ENCODE measurements at regions not wholly inside any gene's neighbourhood (a gene's known extent, or its start where the extent isn't known, plus 50 kb on each side); places are given as distances from the start of the nearest gene placed in this dataset.

DNA sequence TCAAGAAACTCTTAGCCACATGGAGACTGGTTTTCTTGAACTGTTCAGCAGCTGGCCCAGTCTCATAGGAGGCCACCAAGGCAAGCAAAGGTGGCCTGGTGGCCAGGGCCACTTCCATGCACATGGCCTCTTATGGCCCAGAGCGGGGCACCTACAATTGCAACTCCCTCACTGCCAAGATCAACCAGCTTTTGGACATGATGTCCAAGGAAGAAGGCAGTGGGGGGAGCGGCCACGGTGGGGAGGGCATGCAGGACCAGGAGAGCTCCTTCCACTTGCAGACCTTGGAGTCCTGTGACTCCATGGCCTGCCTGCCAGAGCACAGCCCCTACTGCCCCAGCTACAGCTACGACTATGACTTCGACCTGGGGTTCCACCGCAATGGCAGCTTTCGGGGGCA, 398.9 kb upstream of the PTPRD start:
- no peak overlapping the region for H3K27ac ChIP-seq
- no peak for TF ChIP-seq ZFX (IDR thresholded peaks at IDR 0.05; ENCODE audit: borderline replicate concordance)
- TF ChIP-seq, protein P1, sequence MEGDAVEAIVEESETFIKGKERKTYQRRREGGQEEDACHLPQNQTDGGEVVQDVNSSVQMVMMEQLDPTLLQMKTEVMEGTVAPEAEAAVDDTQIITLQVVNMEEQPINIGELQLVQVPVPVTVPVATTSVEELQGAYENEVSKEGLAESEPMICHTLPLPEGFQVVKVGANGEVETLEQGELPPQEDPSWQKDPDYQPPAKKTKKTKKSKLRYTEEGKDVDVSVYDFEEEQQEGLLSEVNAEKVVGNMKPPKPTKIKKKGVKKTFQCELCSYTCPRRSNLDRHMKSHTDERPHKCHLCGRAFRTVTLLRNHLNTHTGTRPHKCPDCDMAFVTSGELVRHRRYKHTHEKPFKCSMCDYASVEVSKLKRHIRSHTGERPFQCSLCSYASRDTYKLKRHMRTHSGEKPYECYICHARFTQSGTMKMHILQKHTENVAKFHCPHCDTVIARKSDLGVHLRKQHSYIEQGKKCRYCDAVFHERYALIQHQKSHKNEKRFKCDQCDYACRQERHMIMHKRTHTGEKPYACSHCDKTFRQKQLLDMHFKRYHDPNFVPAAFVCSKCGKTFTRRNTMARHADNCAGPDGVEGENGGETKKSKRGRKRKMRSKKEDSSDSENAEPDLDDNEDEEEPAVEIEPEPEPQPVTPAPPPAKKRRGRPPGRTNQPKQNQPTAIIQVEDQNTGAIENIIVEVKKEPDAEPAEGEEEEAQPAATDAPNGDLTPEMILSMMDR (IDR thresholded peaks at IDR 0.05), result no peak

DNA sequence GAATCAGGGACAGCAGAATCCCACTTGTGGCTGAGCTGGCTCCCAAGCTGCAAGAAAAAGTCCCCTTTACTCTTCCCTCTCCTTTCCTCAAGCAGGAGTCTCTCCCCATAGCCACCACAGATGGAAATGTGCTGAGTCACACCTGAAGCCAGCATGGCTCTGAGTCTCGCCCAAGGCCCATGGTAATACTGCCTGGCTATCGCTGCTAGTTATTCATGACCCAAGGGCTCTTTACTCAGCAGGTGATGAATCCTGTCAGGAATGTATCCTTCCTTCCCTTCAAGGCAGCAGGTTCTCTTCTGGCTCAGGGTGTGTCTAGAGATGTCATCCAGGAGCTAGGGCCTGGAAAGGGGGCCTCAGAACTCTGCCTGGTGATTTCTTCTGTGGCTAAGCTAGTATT, 403.3 kb upstream of the PTPRD start:
- TF ChIP-seq ZFX (IDR thresholded peaks at IDR 0.05; ENCODE audit: borderline replicate concordance), result no peak
- TF ChIP-seq, protein P1 (IDR thresholded peaks at IDR 0.05), result no peak

DNA sequence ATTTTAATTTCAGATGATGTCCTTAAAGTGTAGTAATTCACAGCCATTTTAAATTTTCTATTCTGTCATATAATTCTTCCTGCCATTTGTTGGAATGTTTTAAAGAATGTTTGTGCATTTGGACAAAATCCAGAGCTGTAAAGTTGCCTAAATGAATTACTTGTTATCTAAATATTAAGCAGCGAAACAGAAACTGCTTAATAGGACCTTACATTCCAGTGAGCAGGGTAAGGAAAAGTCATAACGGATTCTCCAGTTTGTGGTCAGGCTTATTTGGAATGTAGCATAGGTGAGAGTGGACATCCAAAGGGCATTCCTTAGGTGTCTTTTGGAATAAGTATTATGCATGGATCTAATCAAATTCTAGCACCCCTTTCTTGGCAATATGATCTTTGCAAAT, 410.4 kb upstream of the PTPRD start:
- TF ChIP-seq, protein P1 (IDR thresholded peaks at IDR 0.05), result no peak
- no peak for TF ChIP-seq ZFX (IDR thresholded peaks at IDR 0.05; ENCODE audit: borderline replicate concordance)
- H3K27ac ChIP-seq, result no peak overlapping the region

More for the DNA sequence above, 403.3 kb upstream of the PTPRD start:
- no peak overlapping the region for H3K27ac ChIP-seq

DNA sequence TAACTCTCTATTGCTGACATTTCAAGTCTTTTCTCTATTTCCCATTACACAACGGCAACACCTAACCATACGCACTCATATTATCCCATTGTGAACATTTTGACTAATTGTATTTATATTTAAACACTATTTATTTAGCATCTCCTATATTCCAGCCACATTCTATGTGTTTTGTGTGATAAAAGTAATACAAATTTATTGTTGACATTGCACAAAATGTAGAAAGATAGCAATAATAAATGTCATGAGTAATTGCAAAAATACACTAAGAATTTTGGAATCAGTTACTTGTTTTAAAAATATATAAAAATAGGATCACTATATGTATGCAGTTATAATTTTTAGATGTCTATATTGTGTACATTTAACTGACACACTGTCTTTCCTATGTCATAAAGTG, 413.0 kb upstream of the PTPRD start:
- TF ChIP-seq, protein P1 (IDR thresholded peaks at IDR 0.05), result no peak
- TF ChIP-seq ZFX (IDR thresholded peaks at IDR 0.05; ENCODE audit: borderline replicate concordance), result no peak
- no peak overlapping the region for H3K27ac ChIP-seq

DNA sequence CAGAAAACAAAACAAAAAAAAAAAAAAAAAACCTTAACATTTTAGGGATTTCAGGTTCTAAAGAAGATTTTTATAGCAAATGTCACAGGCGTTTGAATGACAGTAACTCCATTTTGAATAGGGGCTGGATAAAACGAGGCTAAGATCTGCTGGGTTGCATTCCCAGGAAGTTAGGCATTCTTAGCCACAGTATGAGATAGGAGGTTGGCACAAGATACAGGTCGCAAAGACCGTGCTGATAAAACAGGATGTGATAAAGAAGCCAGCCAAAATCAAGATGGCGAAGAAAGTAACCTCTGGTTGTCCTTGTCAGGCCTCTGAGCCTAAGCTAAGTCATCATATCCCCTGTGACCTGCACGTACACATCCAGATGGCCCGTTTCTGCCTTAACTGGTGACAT, 425.6 kb upstream of the PTPRD start:
- no peak for TF ChIP-seq ZFX (IDR thresholded peaks at IDR 0.05; ENCODE audit: borderline replicate concordance)
- TF ChIP-seq, protein P1 (IDR thresholded peaks at IDR 0.05), result no peak
- no peak overlapping the region for H3K27ac ChIP-seq

DNA sequence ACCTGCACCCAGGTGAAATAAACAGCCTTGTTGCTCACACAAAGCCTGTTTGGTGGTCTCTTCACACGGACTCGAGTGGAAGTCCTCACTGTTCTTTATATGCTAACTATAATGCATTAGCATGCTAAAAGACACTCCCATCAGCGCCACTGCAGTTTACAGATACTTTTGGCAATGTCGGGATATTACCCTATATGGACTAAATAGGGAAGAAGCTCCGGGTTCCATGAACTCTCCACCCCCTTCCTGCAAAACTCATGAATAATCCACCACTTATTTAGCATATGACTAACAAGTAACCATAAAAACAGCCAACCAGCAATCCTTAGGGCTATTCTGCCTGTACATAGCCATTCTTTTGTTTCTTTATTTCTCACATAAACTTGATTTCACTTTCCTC, 426.2 kb upstream of the PTPRD start:
- TF ChIP-seq, protein P1 (IDR thresholded peaks at IDR 0.05), result no peak
- no peak for TF ChIP-seq ZFX (IDR thresholded peaks at IDR 0.05; ENCODE audit: borderline replicate concordance)
- no peak overlapping the region for H3K27ac ChIP-seq

DNA sequence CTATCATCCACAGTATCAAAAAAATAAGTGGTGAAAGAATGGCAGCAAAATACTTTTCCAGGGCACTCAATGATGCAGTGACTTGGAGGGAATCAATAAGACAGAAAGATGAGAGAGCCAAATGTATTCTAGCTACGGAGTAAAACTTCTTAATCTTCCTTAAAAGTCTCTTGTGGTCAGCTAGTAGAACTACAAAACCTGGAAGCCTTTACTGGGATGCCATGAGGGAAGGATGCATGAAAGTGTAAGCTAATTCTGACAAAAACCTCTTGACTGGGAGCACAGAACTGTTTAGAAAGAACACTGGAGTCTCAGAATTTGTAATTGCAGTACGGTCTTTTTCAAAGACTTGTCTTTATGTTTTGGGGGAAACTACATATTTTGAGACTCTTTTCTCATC, 432.8 kb upstream of the PTPRD start:
- no peak for TF ChIP-seq ZFX (IDR thresholded peaks at IDR 0.05; ENCODE audit: borderline replicate concordance)
- TF ChIP-seq, protein P1 (IDR thresholded peaks at IDR 0.05), result no peak

More for the DNA sequence above, 432.8 kb upstream of the PTPRD start:
- no peak overlapping the region for H3K27ac ChIP-seq

Measured in 22Rv1 (cell line).